Islet of Langerhans (tissue), 1 donor: ENCODE measurements at regions not wholly inside any gene's neighbourhood (a gene's known extent, or its start where the extent isn't known, plus 50 kb on each side); places are given as distances from the start of the nearest gene placed in this dataset.
"Not testable (repeated sequence)": the region's sequence is repeated elsewhere in the genome, so short reads cannot be mapped to it uniquely, and the experiment has no call there.

ENCODE experiments used
- FAIRE-seq: peaks from one replicate; lab custom pipeline; 2011; peaks lifted over from hg19 to GRCh38; lab: Jason Lieb, UNC

- no peak for FAIRE-seq
Measured at GRCh38 chrX:13476384-13476783, 93.0 kb upstream of the EGFL6 start.

- FAIRE-seq = no peak
Measured at GRCh38 chrX:13474164-13474516, 95.3 kb upstream of the EGFL6 start.

- FAIRE-seq = no peak
Measured at GRCh38 chrX:13473442-13474163, 95.8 kb upstream of the EGFL6 start.

- no peak for FAIRE-seq
Measured at GRCh38 chrX:13472975-13473374, 96.4 kb upstream of the EGFL6 start.

GRCh38 chrX:13471269-13471668 lies 98.1 kb upstream of the EGFL6 start:
- no peak for FAIRE-seq

- FAIRE-seq = no peak
Measured at GRCh38 chrX:13470685-13470977, 98.8 kb upstream of the EGFL6 start.

- FAIRE-seq = no peak
Measured at GRCh38 chrX:13469963-13470684, 99.3 kb upstream of the EGFL6 start.

GRCh38 chrX:13468096-13468495 lies 101.3 kb upstream of the EGFL6 start:
- no peak for FAIRE-seq

GRCh38 chrX:13467243-13467642 lies 102.2 kb upstream of the EGFL6 start:
- no peak for FAIRE-seq

GRCh38 chrX:13464599-13465275 lies 104.7 kb upstream of the EGFL6 start:
- no peak for FAIRE-seq

GRCh38 chrX:13463608-13464007 lies 105.8 kb upstream of the EGFL6 start:
- FAIRE-seq = no peak

- FAIRE-seq = no peak
Measured at GRCh38 chrX:13452283-13452682, 117.1 kb upstream of the EGFL6 start.

- no peak for FAIRE-seq
Measured at GRCh38 chrX:13449441-13449840, 120.0 kb upstream of the EGFL6 start.

- FAIRE-seq = no peak
Measured at GRCh38 chrX:13448941-13449340, 120.5 kb upstream of the EGFL6 start.

GRCh38 chrX:13441608-13442007 lies 121.8 kb upstream of the ATXN3L start:
- FAIRE-seq = not testable (repeated sequence)

GRCh38 chrX:13440176-13440575 lies 120.3 kb upstream of the ATXN3L start:
- no peak for FAIRE-seq

- no peak for FAIRE-seq
Measured at GRCh38 chrX:13433298-13433605, 113.4 kb upstream of the ATXN3L start.

- no peak for FAIRE-seq
Measured at GRCh38 chrX:13432414-13433297, 112.8 kb upstream of the ATXN3L start.

- FAIRE-seq = no peak
Measured at GRCh38 chrX:13430136-13430827, 110.4 kb upstream of the ATXN3L start.

GRCh38 chrX:13428053-13428786 lies 108.4 kb upstream of the ATXN3L start:
- FAIRE-seq = no peak

- no peak for FAIRE-seq
Measured at GRCh38 chrX:13427441-13428052, 107.7 kb upstream of the ATXN3L start.
